Endothelial cell of umbilical vein (primary cell): ENCODE measurements at regions not wholly inside any gene's neighbourhood (a gene's known extent, or its start where the extent isn't known, plus 50 kb on each side); places are given as distances from the start of the nearest gene placed in this dataset.

ENCODE experiments used
- BruUV-seq: library from RNA; stranded (reverse); fragments of 400-500 nt; replicated peaks from 2 replicates; lab custom pipeline; 2021; lab: Mats Ljungman, UMichigan
- CTCF ChIA-PET: fragments of 300-600, 350-600 bp; sonication (Branson Sonifier 250); formaldehyde crosslinking; loops from one replicate; lab custom pipeline; 2021; ENCODE audit warnings: antibody characterized with exemption, inconsistent platforms; lab: Charles Lee
- POLR2A ChIA-PET: fragments of 300-600, 350-600 bp; sonication (Branson Sonifier 250); formaldehyde crosslinking; loops from one replicate; lab custom pipeline; 2021; ENCODE audit warnings: antibody characterized with exemption, inconsistent platforms; lab: Charles Lee
- DNase-seq: peaks from one replicate; pipeline ENCODE4 v3.0.0-alpha.2; 2011; ENCODE audit warnings: low read depth, low spot score
- FAIRE-seq: peaks from 2 replicates; lab custom pipeline; 2011; peaks lifted over from hg19 to GRCh38; lab: Jason Lieb, UNC
- H2AFZ ChIP-seq: 2 replicates; pipeline ENCODE4 v1.6.0; 2012; ENCODE audit warnings: low read depth, low read length, control low read depth, inconsistent platforms
- H3K27ac ChIP-seq: 2 replicates; pipeline ENCODE4 v1.5.1; 2011; ENCODE audit warnings: low read depth, mild to moderate bottlenecking, control low read depth, low read length, moderate library complexity; ENCODE audit not compliant: insufficient read depth
- H3K27me3 ChIP-seq, 2 experiments: 2 replicates each; pipeline versions ENCODE4 v1.6.0 to v1.6.1; 2011; ENCODE audit warnings: low read length in 2 of 2, mixed read lengths in 1 of 2; ENCODE audit not compliant: control insufficient read depth in 2 of 2, insufficient read depth in 2 of 2
- H3K36me3 ChIP-seq, 2 experiments: 2 replicates in 1 of 2; 3 replicates in 1 of 2; pipeline ENCODE4 v1.5.1; 2011; ENCODE audit warnings: low read length in 2 of 2, mild to moderate bottlenecking in 1 of 2, moderate library complexity in 1 of 2; ENCODE audit not compliant: control insufficient read depth in 2 of 2, insufficient read depth in 2 of 2; ENCODE audit errors: extremely low read depth in 1 of 2
- H3K4me1 ChIP-seq: 3 replicates; pipeline ENCODE4 v1.5.1; 2011; ENCODE audit warnings: mild to moderate bottlenecking, low read length; ENCODE audit not compliant: control insufficient read depth, insufficient read depth; ENCODE audit errors: extremely low read depth
- H3K4me2 ChIP-seq: 2 replicates; pipeline ENCODE4 v1.6.1; 2011; ENCODE audit warnings: low read length, control low read depth, mixed read lengths; ENCODE audit not compliant: insufficient read depth
- H3K4me3 ChIP-seq, 3 experiments: fragments of 200-600 bp in 1 of 3; sonication (generic), shearing (Covaris generic) in 1 of 3; replicated peaks in 1 of 3; 2 replicates each; pipeline ENCODE4 v1.5.1; 2011 to 2016; ENCODE audit warnings: control low read depth in 3 of 3, low read length in 3 of 3, mild to moderate bottlenecking in 2 of 3, inconsistent platforms in 1 of 3, low read depth in 1 of 3, moderate library complexity in 1 of 3; ENCODE audit not compliant: insufficient read depth in 1 of 3
- H3K79me2 ChIP-seq: 2 replicates; pipeline ENCODE4 v1.6.0; 2012; ENCODE audit warnings: low read length, inconsistent platforms; ENCODE audit not compliant: control insufficient read depth, insufficient read depth
- H3K9ac ChIP-seq: replicated peaks from 2 replicates; pipeline ENCODE3; 2011; ENCODE audit warnings: low read length, control low read depth; ENCODE audit not compliant: insufficient read depth; ENCODE audit errors: extremely low read depth
- H3K9me1 ChIP-seq: replicated peaks from 3 replicates; pipeline ENCODE4 v1.6.0; 2011; ENCODE audit warnings: mild to moderate bottlenecking, low read length; ENCODE audit not compliant: control insufficient read depth, insufficient read depth; ENCODE audit errors: extremely low read depth
- H3K9me3 ChIP-seq: replicated peaks from 2 replicates; pipeline ENCODE4 v1.5.1; 2012; ENCODE audit warnings: low read length, inconsistent platforms; ENCODE audit not compliant: control insufficient read depth, insufficient read depth
- H4K20me1 ChIP-seq: replicated peaks from 2 replicates; pipeline ENCODE3; 2011; ENCODE audit warnings: mild to moderate bottlenecking, low read length; ENCODE audit not compliant: control insufficient read depth, insufficient read depth; ENCODE audit errors: extremely low read depth
- CTCF ChIP-seq, 2 donors: IDR thresholded peaks; 1 replicate in 1 of 2; 2 replicates in 1 of 2; pipeline ENCODE4 v1.5.1; 2011; ENCODE audit warnings: low read length in 2 of 2, mild to moderate bottlenecking in 2 of 2, moderate library complexity in 2 of 2, control low read depth in 1 of 2, inconsistent platforms in 1 of 2, low read depth in 1 of 2; ENCODE audit not compliant: insufficient read depth in 1 of 2; ENCODE audit errors: extremely low read depth in 1 of 2
- EZH2 ChIP-seq: IDR thresholded peaks from 2 replicates; pipeline ENCODE4 v1.6.1; 2012; ENCODE audit warnings: borderline replicate concordance, low read depth, mild to moderate bottlenecking, moderate library complexity, low read length, inconsistent platforms; ENCODE audit not compliant: severe bottlenecking
- FOS ChIP-seq: IDR thresholded peaks from 2 replicates; pipeline ENCODE4 v1.6.1; 2011; ENCODE audit warnings: mild to moderate bottlenecking, low read length, moderate library complexity, borderline replicate concordance; ENCODE audit not compliant: insufficient read depth
- GATA2 ChIP-seq: IDR thresholded peaks from 2 replicates; pipeline ENCODE4 v1.7.0; 2011; ENCODE audit warnings: low read depth, mild to moderate bottlenecking, moderate library complexity, mixed read lengths, low read length; ENCODE audit not compliant: insufficient read length, insufficient read depth
- JUN ChIP-seq: IDR thresholded peaks from 2 replicates; pipeline ENCODE4 v1.6.1; 2011; ENCODE audit warnings: borderline replicate concordance, low read depth; ENCODE audit not compliant: insufficient read length, insufficient read depth
- MYC ChIP-seq: IDR thresholded peaks from one replicate; pipeline ENCODE4 v1.6.1; 2011; ENCODE audit warnings: mild to moderate bottlenecking, low read depth, low read length
- POLR2A ChIP-seq: IDR thresholded peaks from 2 replicates; pipeline ENCODE4 v1.6.1; 2012; ENCODE audit warnings: low read depth, mild to moderate bottlenecking, control low read depth, low read length
- POLR2AphosphoS5 ChIP-seq: IDR thresholded peaks from 2 replicates; pipeline ENCODE4 v1.6.1; 2012; ENCODE audit warnings: low read depth, mild to moderate bottlenecking, control low read depth, low read length, moderate library complexity; ENCODE audit not compliant: insufficient read depth
- dilution Hi-C: fragments of 300-500 bp; cut with MboI; formaldehyde crosslinking; loops from one replicate; pipeline ENCODE4 v1.15.0; 2019; ENCODE audit warnings: low sequenced_read_pairs; ENCODE audit not compliant: extremely low pct_ligation_motif_present
- intact Hi-C: fragments of 100-400 bp; cut with micrococcal nuclease; formaldehyde crosslinking; loops from one replicate; pipeline ENCODE4 v1.10.0; 2022
- TF ChIP-seq, protein P1 (sequence below): IDR thresholded peaks from 2 replicates; pipeline ENCODE4 v1.6.1; 2011; ENCODE audit not compliant: insufficient read depth, insufficient read length

GRCh38 chr3:3447641-3448040 is 268.1 kb upstream of the CRBN start:
- no peaks in the 10 kb centered on the region for H3K79me2 ChIP-seq
- H2AFZ ChIP-seq, result no peak overlapping the region
- TF ChIP-seq POLR2A (no peak), GATA2 (no peak), FOS (no peak)
- TF ChIP-seq, protein P1, sequence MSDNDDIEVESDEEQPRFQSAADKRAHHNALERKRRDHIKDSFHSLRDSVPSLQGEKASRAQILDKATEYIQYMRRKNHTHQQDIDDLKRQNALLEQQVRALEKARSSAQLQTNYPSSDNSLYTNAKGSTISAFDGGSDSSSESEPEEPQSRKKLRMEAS, result no peak
- no peak overlapping the region for H3K9ac ChIP-seq
- no peaks in the 10 kb centered on the region for H3K9me1 ChIP-seq
- H3K36me3 ChIP-seq, result no peaks in the 10 kb centered on the region
- dilution Hi-C loops (no loop called here), intact Hi-C loops (no loop called here)
- H3K4me1 ChIP-seq, result no peaks in the 10 kb centered on the region
- H3K27me3 ChIP-seq, result no peaks in the 10 kb centered on the region
- no peak for DNase-seq
- BruUV-seq, result no TSS peak
- no peaks in the 10 kb centered on the region for H4K20me1 ChIP-seq
- no peak for FAIRE-seq
- H3K4me3 ChIP-seq, result no peak overlapping the region
- H3K9me3 ChIP-seq, result no peaks in the 10 kb centered on the region
- no peak overlapping the region for H3K27ac ChIP-seq
- CTCF ChIA-PET, result no interaction called here
- POLR2A ChIA-PET, result no interaction called here
- no peak overlapping the region for H3K4me2 ChIP-seq

GRCh38 chr3:3446251-3446650 is 266.8 kb upstream of the CRBN start:
- Histone ChIP-seq H4K20me1 (no peaks in the 10 kb centered on the region), H3K79me2 (no peaks in the 10 kb centered on the region), H3K4me2 (no peak overlapping the region), H3K4me1 (no peaks in the 10 kb centered on the region), H3K36me3 (no peaks in the 10 kb centered on the region), H3K9ac (no peak overlapping the region), H3K27ac (no peak overlapping the region), H3K9me3 (no peaks in the 10 kb centered on the region), H3K9me1 (no peaks in the 10 kb centered on the region), H3K27me3 (no peaks in the 10 kb centered on the region), H2AFZ (no peak overlapping the region), H3K4me3 (no peak overlapping the region)
- no TSS peak for BruUV-seq
- dilution Hi-C loops (no loop called here), intact Hi-C loops (no loop called here)
- TF ChIP-seq GATA2 (no peak), CTCF (IDR thresholded peaks at IDR 0.05; ENCODE audit: extremely low read depth in 1 of 2, insufficient read depth in 1 of 2, low read depth in 1 of 2, low read length in 2 of 2) (no peak), POLR2A (no peak), POLR2AphosphoS5 (no peak), EZH2 (no peak), JUN (no peak), FOS (no peak), MYC (no peak)
- TF ChIP-seq, protein P1, result no peak
- DNase-seq (no peak), FAIRE-seq (no peak)
- CTCF ChIA-PET, result no interaction called here
- POLR2A ChIA-PET, result no interaction called here
